Fibroblast of the aortic adventitia (primary cell): ENCODE measurements at regions not wholly inside any gene's neighbourhood (a gene's known extent, or its start where the extent isn't known, plus 50 kb on each side); places are given as distances from the start of the nearest gene placed in this dataset.
A peak's percentile ranks its signal among the peaks of the same experiment; 100 is the strongest.

Source experiments
- DNase-seq: peaks from one replicate; pipeline ENCODE4 v3.0.0-alpha.2; 2010; ENCODE audit warnings: low read depth
- H3K4me3 ChIP-seq: 2 replicates; pipeline ENCODE4 v1.5.1; 2011; ENCODE audit warnings: low read depth, mild to moderate bottlenecking, control low read depth, low read length, moderate library complexity
- TF ChIP-seq, protein P1 (sequence below): IDR thresholded peaks from 2 replicates; pipeline ENCODE4 v1.5.1; 2011; ENCODE audit warnings: mild to moderate bottlenecking, low read length, control low read depth, inconsistent platforms; ENCODE audit not compliant: insufficient read depth

DNA sequence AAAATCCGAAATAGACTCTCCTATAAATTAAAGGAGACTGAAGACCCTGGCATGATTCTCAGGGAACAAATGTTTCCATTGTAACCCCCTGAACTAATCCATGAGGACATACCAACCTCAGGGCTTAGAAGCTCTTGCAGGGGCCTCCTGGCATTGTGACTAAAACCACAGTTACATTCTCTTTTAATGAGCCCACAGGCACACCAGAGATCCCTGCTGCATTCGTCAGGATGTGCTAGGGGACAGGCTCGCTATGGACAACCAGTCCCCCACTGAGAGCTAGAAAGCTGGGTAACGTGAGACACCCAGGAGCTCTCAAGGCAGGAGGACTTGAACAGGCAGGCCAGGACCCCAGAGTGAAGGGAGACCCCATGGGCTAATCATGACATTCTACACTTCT, 140.6 kb upstream of the TNRC6C start:
- no peak for DNase-seq
- TF ChIP-seq, protein P1, sequence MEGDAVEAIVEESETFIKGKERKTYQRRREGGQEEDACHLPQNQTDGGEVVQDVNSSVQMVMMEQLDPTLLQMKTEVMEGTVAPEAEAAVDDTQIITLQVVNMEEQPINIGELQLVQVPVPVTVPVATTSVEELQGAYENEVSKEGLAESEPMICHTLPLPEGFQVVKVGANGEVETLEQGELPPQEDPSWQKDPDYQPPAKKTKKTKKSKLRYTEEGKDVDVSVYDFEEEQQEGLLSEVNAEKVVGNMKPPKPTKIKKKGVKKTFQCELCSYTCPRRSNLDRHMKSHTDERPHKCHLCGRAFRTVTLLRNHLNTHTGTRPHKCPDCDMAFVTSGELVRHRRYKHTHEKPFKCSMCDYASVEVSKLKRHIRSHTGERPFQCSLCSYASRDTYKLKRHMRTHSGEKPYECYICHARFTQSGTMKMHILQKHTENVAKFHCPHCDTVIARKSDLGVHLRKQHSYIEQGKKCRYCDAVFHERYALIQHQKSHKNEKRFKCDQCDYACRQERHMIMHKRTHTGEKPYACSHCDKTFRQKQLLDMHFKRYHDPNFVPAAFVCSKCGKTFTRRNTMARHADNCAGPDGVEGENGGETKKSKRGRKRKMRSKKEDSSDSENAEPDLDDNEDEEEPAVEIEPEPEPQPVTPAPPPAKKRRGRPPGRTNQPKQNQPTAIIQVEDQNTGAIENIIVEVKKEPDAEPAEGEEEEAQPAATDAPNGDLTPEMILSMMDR: no peak

DNA sequence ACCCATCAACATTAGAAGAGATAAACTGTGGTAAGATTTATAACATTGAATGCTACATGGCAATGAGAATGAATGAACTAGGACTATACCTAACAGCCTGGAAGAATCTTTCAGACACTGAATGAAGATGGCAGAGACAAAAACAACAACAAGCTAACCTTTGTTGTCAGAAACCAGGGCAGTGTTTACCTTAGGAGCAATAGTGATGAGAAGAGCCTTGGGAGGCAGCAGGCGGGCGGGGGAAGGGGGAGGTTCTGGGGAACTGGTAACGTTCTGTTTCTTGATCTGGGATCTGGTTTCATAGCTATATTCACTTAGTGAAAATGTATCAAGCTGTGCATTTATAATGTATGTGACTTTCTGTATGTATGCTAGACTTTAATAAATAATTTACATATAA, 139.0 kb upstream of the TNRC6C start:
- TF ChIP-seq, protein P1: no peak
- DNase-seq: no peak
- H3K4me3 ChIP-seq: no peak overlapping the region

More for the DNA sequence above, 140.6 kb upstream of the TNRC6C start:
- H3K4me3 ChIP-seq: no peak overlapping the region

DNA sequence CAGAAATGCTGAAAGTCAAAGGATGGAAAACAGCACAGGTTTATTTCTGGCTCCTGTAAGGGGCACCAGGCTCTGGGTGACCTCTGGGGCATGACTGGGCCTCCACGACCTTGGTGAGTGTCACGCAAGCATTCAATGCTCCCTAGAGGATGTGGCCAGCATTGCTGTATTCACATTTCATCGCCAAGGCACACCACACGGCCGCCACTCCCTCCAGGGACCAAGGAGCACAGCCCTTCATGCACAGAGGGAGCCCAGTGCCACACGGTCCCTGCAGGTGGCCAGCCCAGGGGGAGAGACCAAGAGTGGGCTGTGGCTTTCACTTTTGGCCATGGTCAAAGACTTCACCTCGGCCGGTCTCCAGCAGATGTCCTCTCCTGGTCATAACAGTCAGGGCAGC, 137.4 kb upstream of the TNRC6C start:
- TF ChIP-seq, protein P1: no peak
- DNase-seq: no peak
- no peak overlapping the region for H3K4me3 ChIP-seq

DNA sequence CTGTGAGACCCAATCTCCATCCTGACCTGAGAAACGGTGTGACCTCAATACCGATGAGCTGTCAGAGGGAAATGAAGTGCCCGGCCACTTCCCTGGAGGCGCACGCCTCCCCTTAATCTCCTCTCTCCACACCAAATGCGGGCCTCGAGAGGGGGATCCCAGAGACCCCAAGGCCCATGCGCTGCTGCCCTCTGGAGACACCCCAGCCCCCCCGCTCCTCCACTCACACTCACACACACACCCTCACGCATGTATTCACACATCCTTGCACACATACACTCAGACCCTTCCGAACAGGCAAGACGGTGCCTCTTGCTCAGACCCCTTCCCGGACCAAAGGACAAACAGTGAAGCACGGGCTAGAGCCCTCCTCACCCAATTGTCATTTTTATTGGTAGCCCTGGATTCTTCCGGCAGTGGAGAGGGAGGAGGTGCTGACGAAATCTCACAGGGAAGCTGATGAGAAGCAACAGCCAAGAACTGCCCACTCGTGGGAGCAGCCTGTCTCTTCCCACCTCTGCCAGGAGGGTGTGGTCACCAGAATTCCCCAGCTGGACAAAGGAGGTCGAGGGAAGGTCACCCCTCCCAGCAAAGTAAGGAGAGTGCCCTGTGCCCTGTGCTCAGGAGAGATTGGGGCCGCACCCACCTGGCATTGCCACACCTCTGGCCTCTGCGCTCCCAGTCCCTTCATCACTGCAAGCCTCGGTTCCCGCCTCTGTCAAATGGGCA, 136.0 kb upstream of the TNRC6C start:
- no peak overlapping the region for H3K4me3 ChIP-seq
- DNase-seq: peak; percentile 76
- TF ChIP-seq, protein P1: no peak

DNA sequence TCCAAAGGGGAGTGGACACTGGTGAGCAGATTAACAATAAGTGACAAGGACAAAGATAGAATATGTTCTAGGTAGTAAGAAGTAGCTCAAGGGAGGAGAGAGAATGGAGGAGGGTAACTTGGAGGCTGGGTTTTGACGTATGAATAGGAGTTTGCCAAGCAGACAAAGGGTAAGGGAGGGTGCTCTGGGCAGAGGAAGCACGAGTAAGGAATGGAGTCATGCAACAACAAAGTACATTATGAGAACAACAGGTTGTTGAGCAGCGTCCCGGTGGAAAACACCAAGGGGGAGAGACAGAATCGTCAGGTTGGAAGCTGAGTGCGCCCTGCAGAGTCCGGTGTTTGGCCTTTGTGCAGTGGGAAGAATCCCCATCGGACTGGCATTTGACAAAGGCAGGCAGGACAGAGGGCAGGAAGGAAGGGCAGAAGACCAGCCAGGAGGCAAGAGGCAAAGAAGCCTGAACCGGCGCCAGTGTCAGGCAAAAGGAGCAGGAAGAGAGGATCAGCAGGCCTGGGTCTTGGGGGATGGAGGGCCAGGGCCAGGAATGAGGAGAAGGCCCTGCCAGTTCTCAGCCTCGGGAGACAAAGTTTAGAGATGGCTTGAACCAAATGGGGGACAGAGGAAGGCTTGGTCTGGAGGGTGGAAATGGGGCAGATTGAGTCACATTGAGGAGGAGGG, 134.3 kb upstream of the TNRC6C start:
- TF ChIP-seq, protein P1: no peak
- no peak for DNase-seq
- H3K4me3 ChIP-seq: no peak overlapping the region

DNA sequence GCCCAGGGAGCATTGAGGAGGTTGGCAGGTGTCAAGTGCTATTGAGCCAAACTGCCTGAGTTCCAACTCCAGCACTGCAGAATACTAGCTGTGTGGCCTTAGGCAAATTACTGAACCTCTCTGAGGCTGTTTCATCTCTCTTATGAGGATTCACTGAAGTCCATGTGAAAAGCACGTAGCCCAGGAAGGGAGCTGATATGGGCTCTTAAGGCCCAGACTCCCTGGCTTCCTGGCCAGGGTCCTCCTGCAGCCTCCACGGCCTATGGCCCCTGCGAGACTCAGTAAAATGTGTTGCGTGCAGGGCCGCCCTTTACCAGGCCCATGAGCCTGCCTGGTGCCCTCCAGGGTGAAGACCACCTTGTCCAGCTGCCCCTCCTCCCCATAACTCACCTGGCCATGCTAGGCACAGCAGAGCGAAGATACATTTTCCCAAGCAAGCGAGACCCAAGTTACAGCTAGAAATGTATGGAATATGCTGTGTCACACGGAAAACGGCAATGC, 133.7 kb upstream of the TNRC6C start:
- no peak overlapping the region for H3K4me3 ChIP-seq

More for the DNA sequence above, 133.7 kb upstream of the TNRC6C start:
- TF ChIP-seq, protein P1: no peak
- DNase-seq: no peak
